HCT116 (cell line): ENCODE measurements at regions not wholly inside any gene's neighbourhood (a gene's known extent, or its start where the extent isn't known, plus 50 kb on each side); places are given as distances from the start of the nearest gene placed in this dataset.

Experiments
- ATAC-seq: fragments of 200-7000 bp; cut with Tn5 transposase; 2 replicates; pipeline ENCODE4 v1.9.1; 2020; ENCODE audit warnings: mild to moderate bottlenecking, moderate library complexity
- BruUV-seq: library from RNA; stranded (reverse); fragments of 400-500 nt; replicated peaks from 2 replicates; lab custom pipeline; 2021; lab: Mats Ljungman, UMichigan
- CTCF ChIA-PET: fragments of 300-600 bp; sonication (Branson Sonifier 250); formaldehyde crosslinking; loops from one replicate; lab custom pipeline; 2021; ENCODE audit warnings: antibody characterized with exemption; lab: Charles Lee
- POLR2A ChIA-PET: fragments of 300-600, 350-600 bp; sonication (Branson Sonifier 250); formaldehyde crosslinking; loops from one replicate; lab custom pipeline; 2021; ENCODE audit warnings: antibody characterized with exemption; lab: Charles Lee
- RAD21 ChIA-PET, 2 experiments: fragments of 300-600 bp; sonication (Branson Sonifier 250); formaldehyde crosslinking; loops; one replicate each; lab custom pipeline; 2023; ENCODE audit warnings: low total read pairs in 2 of 2; ENCODE audit not compliant: uncharacterized antibody in 2 of 2, unreplicated experiment in 2 of 2, low non-redundant PET in 1 of 2; lab: Charles Lee
- DNase-seq: peaks from one replicate; pipeline ENCODE4 v3.0.0-alpha.2; 2010; ENCODE audit warnings: low read depth, low spot score
- H2AFZ ChIP-seq: fragments of 200-600 bp; shearing (Covaris generic), sonication (generic); 2 replicates; pipeline ENCODE4 v1.6.1; 2017; ENCODE audit warnings: low read depth, mixed run types, mixed read lengths, antibody characterized with exemption, low read length; ENCODE audit not compliant: poor library complexity, severe bottlenecking
- H3K27ac ChIP-seq: 2 replicates; pipeline ENCODE4 v1.5.1; 2012; ENCODE audit warnings: low read depth, low read length
- H3K27me3 ChIP-seq: fragments of 200-600 bp; sonication (generic); 2 replicates; pipeline ENCODE4 v1.6.1; 2016; ENCODE audit warnings: mixed run types, low read length, mixed read lengths; ENCODE audit not compliant: insufficient read depth
- H3K36me3 ChIP-seq, 2 experiments: fragments of 200-500 bp in 1 of 2; fragments of 200-600 bp in 1 of 2; sonication (Bioruptor generic) in 1 of 2; sonication (generic) in 1 of 2; 2 replicates each; pipeline versions ENCODE4 v1.5.1 to v1.6.1; 2014 to 2016; ENCODE audit warnings: low read length in 2 of 2, inconsistent platforms in 1 of 2, mixed read lengths in 1 of 2, mixed run types in 1 of 2; ENCODE audit not compliant: insufficient read depth in 2 of 2, control insufficient read depth in 1 of 2
- H3K4me1 ChIP-seq, 2 experiments: fragments of 200-600 bp in 1 of 2; sonication (generic) in 1 of 2; 2 replicates each; pipeline versions ENCODE4 v1.5.1 to v1.6.1; 2012 to 2017; ENCODE audit warnings: low read length in 2 of 2, inconsistent platforms in 1 of 2, mild to moderate bottlenecking in 1 of 2, mixed read lengths in 1 of 2, mixed run types in 1 of 2, moderate library complexity in 1 of 2; ENCODE audit not compliant: insufficient read depth in 2 of 2, control insufficient read depth in 1 of 2
- H3K4me2 ChIP-seq: fragments of 200-600 bp; sonication (generic); 2 replicates; pipeline ENCODE4 v1.6.1; 2017; ENCODE audit warnings: mixed run types, low read length, mixed read lengths
- H3K4me3 ChIP-seq, 2 experiments: fragments of 200-600 bp in 1 of 2; sonication (generic) in 1 of 2; replicated peaks in 1 of 2; 2 replicates each; pipeline ENCODE4 v1.5.1; 2011 to 2016; ENCODE audit warnings: low read length in 2 of 2, control low read depth in 1 of 2, low read depth in 1 of 2, mild to moderate bottlenecking in 1 of 2, mixed read lengths in 1 of 2, mixed run types in 1 of 2
- H3K79me2 ChIP-seq: fragments of 200-600 bp; sonication (generic); 2 replicates; pipeline ENCODE4 v1.6.1; 2017; ENCODE audit warnings: mild to moderate bottlenecking, mixed run types, low read length, moderate library complexity, mixed read lengths; ENCODE audit not compliant: insufficient read depth
- H3K9ac ChIP-seq: fragments of 200-600 bp; sonication (generic); 2 replicates; pipeline ENCODE4 v1.6.1; 2016; ENCODE audit warnings: low read length, mixed read lengths
- H3K9me2 ChIP-seq: fragments of 200-600 bp; sonication (generic), shearing (Covaris generic); 2 replicates; pipeline ENCODE4 v1.6.1; 2017; ENCODE audit warnings: mixed run types, mild to moderate bottlenecking, moderate library complexity; ENCODE audit not compliant: insufficient read depth
- H3K9me3 ChIP-seq, 2 experiments: fragments of 200-500 bp in 1 of 2; fragments of 200-600 bp in 1 of 2; sonication (Bioruptor generic) in 1 of 2; sonication (generic) in 1 of 2; 2 replicates each; pipeline ENCODE4 v1.6.1; 2014 to 2017; ENCODE audit warnings: low read length in 2 of 2, mixed read lengths in 2 of 2, inconsistent platforms in 1 of 2, low read depth in 1 of 2, mild to moderate bottlenecking in 1 of 2, mixed run types in 1 of 2, moderate library complexity in 1 of 2; ENCODE audit not compliant: control insufficient read depth in 1 of 2, insufficient read depth in 1 of 2
- H4K20me1 ChIP-seq: fragments of 200-600 bp; sonication (generic), shearing (Covaris generic); 2 replicates; pipeline ENCODE4 v1.6.1; 2017; ENCODE audit warnings: mixed run types, mild to moderate bottlenecking, moderate library complexity; ENCODE audit not compliant: insufficient read depth
- CBX3 ChIP-seq: IDR thresholded peaks from 2 replicates; pipeline ENCODE4 v1.6.1; 2012; ENCODE audit warnings: low read depth
- CEBPB ChIP-seq: IDR thresholded peaks from 2 replicates; pipeline ENCODE4 v1.6.1; 2012; ENCODE audit warnings: low read depth
- EGR1 ChIP-seq: IDR thresholded peaks from 2 replicates; pipeline ENCODE4 v1.6.1; 2012; ENCODE audit warnings: low read depth
- ELF1 ChIP-seq: IDR thresholded peaks from 2 replicates; pipeline ENCODE4 v1.6.1; 2012; ENCODE audit warnings: low read depth, borderline replicate concordance
- EZH2phosphoT487 ChIP-seq: fragments of 200-600 bp; IDR thresholded peaks from 2 replicates; pipeline ENCODE4 v1.6.1; 2018; ENCODE audit warnings: antibody characterized with exemption, borderline replicate concordance
- MAX ChIP-seq: IDR thresholded peaks from 2 replicates; pipeline ENCODE4 v1.6.1; 2012
- POLR2AphosphoS5 ChIP-seq: IDR thresholded peaks from 2 replicates; pipeline ENCODE4 v1.6.1; 2011; ENCODE audit warnings: mild to moderate bottlenecking, low read depth, low read length, moderate library complexity
- RAD21 ChIP-seq: IDR thresholded peaks from 2 replicates; pipeline ENCODE4 v1.6.1; 2012; ENCODE audit warnings: low read depth, mild to moderate bottlenecking
- SIN3A ChIP-seq: IDR thresholded peaks from 2 replicates; pipeline ENCODE4 v1.6.1; 2012; ENCODE audit warnings: low read depth
- YY1 ChIP-seq: IDR thresholded peaks from 2 replicates; pipeline ENCODE4 v1.6.1; 2011; ENCODE audit warnings: low read length, low read depth, moderate library complexity, mild to moderate bottlenecking; ENCODE audit not compliant: insufficient replicate concordance; ENCODE audit errors: extremely low read depth
- ZBTB33 ChIP-seq: IDR thresholded peaks from 2 replicates; pipeline ENCODE4 v1.6.1; 2011; ENCODE audit warnings: mild to moderate bottlenecking, low read length, moderate library complexity; ENCODE audit not compliant: insufficient replicate concordance; ENCODE audit errors: extremely low read depth
- ZFX ChIP-seq: fragments of 450-650 bp; IDR thresholded peaks from 2 replicates; pipeline ENCODE4 v1.6.1; 2017
- ZNF274 ChIP-seq: fragments of 200-500 bp; sonication (Bioruptor generic); IDR thresholded peaks from 2 replicates; pipeline ENCODE4 v1.6.1; 2014; ENCODE audit warnings: mild to moderate bottlenecking, low read depth, low read length, inconsistent platforms
- intact Hi-C: fragments of 100-400 bp; cut with micrococcal nuclease; formaldehyde crosslinking; loops from 2 replicates; pipeline ENCODE4 v1.10.0; 2022

DNA sequence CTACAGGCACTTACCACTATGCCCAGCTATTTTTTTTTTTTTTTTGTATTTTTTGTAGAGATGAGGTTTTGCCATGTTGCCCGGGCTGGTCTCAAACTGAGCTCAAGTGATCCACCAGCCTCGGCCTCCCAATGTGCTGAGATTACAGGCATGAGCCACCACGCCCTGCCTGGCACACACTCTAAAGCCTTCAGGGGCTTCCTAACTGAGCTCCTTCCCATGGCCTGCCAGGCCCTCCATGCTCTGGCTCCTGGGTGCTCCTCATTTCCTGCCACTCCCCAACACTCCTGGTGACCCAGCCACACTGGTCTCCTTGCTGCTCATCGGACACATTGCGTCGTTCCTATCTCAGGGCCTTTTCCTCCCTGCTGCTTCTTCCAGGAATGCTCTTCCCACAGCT, 61.5 kb downstream of the CARTPT start:
- Histone ChIP-seq H3K9me2 (no peaks in the 10 kb centered on the region), H3K79me2 (no peaks in the 10 kb centered on the region), H3K4me1 (peaks cover 0 to 9% of the 10 kb centered on the region in 2 experiments; a peak in 2 of 4 replicates)
- RAD21 ChIA-PET: no interaction called here
- TF ChIP-seq SIN3A (no peak), EGR1 (no peak), ZBTB33 (no peak), CBX3 (no peak), ZNF274 (no peak), CEBPB (no peak), POLR2AphosphoS5 (no peak), ZFX (no peak)
- TF ChIP-seq, all 23 proteins: peak for 0
- no peak overlapping the region for H3K27ac ChIP-seq
- no peak overlapping the region for H3K4me3 ChIP-seq
- no peak overlapping the region for H3K9ac ChIP-seq
- no peak for ATAC-seq
- POLR2A ChIA-PET: no interaction called here
- H3K36me3 ChIP-seq: no peaks in the 10 kb centered on the region
- H4K20me1 ChIP-seq: no peaks in the 10 kb centered on the region
- no peaks in the 10 kb centered on the region for H3K27me3 ChIP-seq
- no peak for DNase-seq
- BruUV-seq: no TSS peak
- intact Hi-C loops: loop anchor here (5.0 kb wide), 2 partner anchors 467 to 542 kb away; partner anchors contain the start of genes MRPS27 and PTCD2
- no peaks in the 10 kb centered on the region for H3K9me3 ChIP-seq
- H2AFZ ChIP-seq: no peak overlapping the region
- CTCF ChIA-PET: interaction anchor here (0.6 kb wide), 1 partner anchor 500 kb away, joined by 3 read pairs; no protein-coding TSS in a partner anchor
- H3K4me2 ChIP-seq: no peak overlapping the region

DNA sequence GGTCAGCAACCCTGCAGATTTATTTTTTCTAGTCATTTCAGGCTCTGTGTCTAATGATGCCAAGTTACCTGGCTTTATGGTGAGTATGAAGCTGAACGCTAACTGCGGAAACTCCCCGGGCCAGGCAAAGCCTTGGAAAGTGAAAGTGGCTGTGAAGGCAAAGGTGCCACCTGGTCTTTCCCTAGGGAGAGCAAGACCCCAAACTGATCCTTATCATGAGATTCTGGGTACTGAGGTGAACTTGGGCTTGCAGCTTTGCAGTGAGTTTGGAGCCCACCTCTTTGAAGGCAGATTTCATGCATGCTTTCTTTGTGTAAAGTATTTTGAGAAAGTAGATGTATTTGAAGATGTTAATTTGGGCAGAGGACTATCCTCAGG, 63.3 kb downstream of the CARTPT start:
- Histone ChIP-seq H3K4me2 (peak overlapping the region; percentile 50), H3K27me3 (no peaks in the 10 kb centered on the region), H3K4me1 (peaks cover 0 to 9% of the 10 kb centered on the region in 2 experiments; a peak in 2 of 4 replicates), H3K4me3 (no peak overlapping the region), H3K9me2 (no peaks in the 10 kb centered on the region), H3K36me3 (no peaks in the 10 kb centered on the region), H3K9me3 (no peaks in the 10 kb centered on the region), H3K27ac (no peak overlapping the region), H3K9ac (no peak overlapping the region), H4K20me1 (no peaks in the 10 kb centered on the region), H2AFZ (peak overlapping the region; percentile 89), H3K79me2 (no peaks in the 10 kb centered on the region)
- ATAC-seq (no peak), DNase-seq (no peak)
- TF ChIP-seq MAX (no peak), ZNF274 (no peak), CBX3 (no peak), ELF1 (no peak), EZH2phosphoT487 (no peak), POLR2AphosphoS5 (no peak), YY1 (no peak), RAD21 (no peak)
- POLR2A ChIA-PET: interaction anchor here (0.5 to 1.7 kb wide), 3 partner anchors 12 to 526 kb away, joined by 3 to 6 read pairs (median 5); no protein-coding TSS in a partner anchor
- CTCF ChIA-PET: interaction anchor here (0.6 to 3.0 kb wide), 12 partner anchors 8 to 986 kb away, joined by 3 to 19 read pairs (median 4); no protein-coding TSS in a partner anchor
- BruUV-seq: no TSS peak
- intact Hi-C loops: loop anchor here (5.0 kb wide), 2 partner anchors 465 to 540 kb away; partner anchors contain the start of genes MRPS27 and PTCD2
- RAD21 ChIA-PET: interaction anchor here in 1 of 2 experiments (1.1 kb wide), 1 partner anchor 526 kb away, joined by 3 read pairs; no protein-coding TSS in a partner anchor
